Sigmoid colon (tissue), 4 donors: ENCODE measurements at regions not wholly inside any gene's neighbourhood (a gene's known extent, or its start where the extent isn't known, plus 50 kb on each side); places are given as distances from the start of the nearest gene placed in this dataset.

Experiments used
- CTCF ChIP-seq, 4 experiments: fragments of 450-650 bp in 3 of 4; fragments of 200-600 bp in 1 of 4; IDR thresholded peaks; one replicate each; pipeline ENCODE4 v1.5.1; 2016 to 2019; ENCODE audit warnings: antibody characterized with exemption in 4 of 4, mild to moderate bottlenecking in 3 of 4, moderate library complexity in 2 of 4
- POLR2AphosphoS5 ChIP-seq, 4 donors: sonication (generic); formaldehyde crosslinking; IDR thresholded peaks; one replicate each; pipeline ENCODE4 v1.6.1; 2017; ENCODE audit warnings: antibody characterized with exemption in 4 of 4

DNA sequence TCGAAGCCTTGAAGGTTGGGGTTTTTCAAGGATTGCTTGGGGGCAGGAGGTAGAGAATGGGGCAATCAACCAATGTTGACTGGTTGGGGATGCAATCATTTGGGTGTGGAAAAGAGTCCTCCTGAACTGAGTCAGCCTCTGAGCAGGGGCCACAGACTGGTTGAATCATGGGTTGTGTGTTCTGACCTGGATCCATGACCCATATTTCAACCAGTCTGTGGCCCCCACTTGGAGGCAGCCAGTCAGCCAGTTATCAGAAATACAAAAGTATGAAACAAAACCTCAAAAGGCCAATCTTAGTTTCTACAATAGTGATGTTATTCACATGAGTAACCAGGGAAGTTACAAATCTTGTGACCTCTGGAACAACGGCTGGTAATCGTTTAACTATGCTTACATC lies 81.4 kb upstream of the RANBP6 start:
- TF ChIP-seq CTCF (IDR thresholded peaks at IDR 0.05): no peak
- no peak for TF ChIP-seq POLR2AphosphoS5 (IDR thresholded peaks at IDR 0.05)
